HG02642 (cell line): ENCODE measurements at regions not wholly inside any gene's neighbourhood (a gene's known extent, or its start where the extent isn't known, plus 50 kb on each side); places are given as distances from the start of the nearest gene placed in this dataset.
A peak's percentile ranks its signal among the peaks of the same experiment; 100 is the strongest.
"Not testable (repeated sequence)": the region's sequence is repeated elsewhere in the genome, so short reads cannot be mapped to it uniquely, and the experiment has no call there.

Experiments
- ATAC-seq: cut with Tn5 transposase; IDR thresholded peaks from one replicate; pipeline ENCODE4 v1.9.1; 2021; ENCODE audit warnings: mild to moderate bottlenecking; ENCODE audit not compliant: unreplicated experiment, poor library complexity

GRCh38 chr9:74117731-74118130 is 379.4 kb upstream of the RORB start:
- ATAC-seq: no peak

GRCh38 chr9:74120061-74120460 is 377.1 kb upstream of the RORB start:
- no peak for ATAC-seq

- no peak for ATAC-seq
Observed at GRCh38 chr9:74120470-74120869, 376.7 kb upstream of the RORB start.

- ATAC-seq: no peak
Observed at GRCh38 chr9:74122216-74122615, 374.9 kb upstream of the RORB start.

GRCh38 chr9:74122661-74123060 is 374.5 kb upstream of the RORB start:
- no peak for ATAC-seq

GRCh38 chr9:74125941-74126340 is 371.2 kb upstream of the RORB start:
- no peak for ATAC-seq

GRCh38 chr9:74132986-74133385 is 364.1 kb upstream of the RORB start:
- no peak for ATAC-seq

- ATAC-seq: no peak
Observed at GRCh38 chr9:74133921-74134320, 363.2 kb upstream of the RORB start.

- no peak for ATAC-seq
Observed at GRCh38 chr9:74138182-74138581, 359.0 kb upstream of the RORB start.

- ATAC-seq: no peak
Observed at GRCh38 chr9:74140141-74140540, 357.0 kb upstream of the RORB start.

- no peak for ATAC-seq
Observed at GRCh38 chr9:74147906-74148305, 349.2 kb upstream of the RORB start.

- peak; percentile 97 for ATAC-seq
Observed at GRCh38 chr9:74172874-74173273, 324.3 kb upstream of the RORB start.

- peak; percentile 7 for ATAC-seq
Observed at GRCh38 chr9:74173284-74173683, 323.9 kb upstream of the RORB start.

- ATAC-seq: not testable (repeated sequence)
Observed at GRCh38 chr9:74197771-74198170, 299.4 kb upstream of the RORB start.

- no peak for ATAC-seq
Observed at GRCh38 chr9:74205056-74205455, 292.1 kb upstream of the RORB start.

- ATAC-seq: no peak
Observed at GRCh38 chr9:74218385-74219063, 278.6 kb upstream of the RORB start.

- ATAC-seq: no peak
Observed at GRCh38 chr9:74220327-74220726, 276.8 kb upstream of the RORB start.

- ATAC-seq: no peak
Observed at GRCh38 chr9:74236857-74237256, 260.3 kb upstream of the RORB start.

GRCh38 chr9:74245866-74246497 is 251.2 kb upstream of the RORB start:
- ATAC-seq: no peak

GRCh38 chr9:74255489-74255984 is 241.6 kb upstream of the RORB start:
- no peak for ATAC-seq

- ATAC-seq: no peak
Observed at GRCh38 chr9:74275872-74276508, 221.1 kb upstream of the RORB start.

- ATAC-seq: peak; percentile 97
Observed at GRCh38 chr9:74277532-74277931, 219.6 kb upstream of the RORB start.
